ENCODE measurements at regions not wholly inside any gene's neighbourhood (a gene's known extent, or its start where the extent isn't known, plus 50 kb on each side); places are given as distances from the start of the nearest gene placed in this dataset.

- H3K9me3 ChIP-seq, result no peaks in the 10 kb centered on the region
- no peak overlapping the region for H3K4me3 ChIP-seq
- H3K36me3 ChIP-seq, result no peaks in the 10 kb centered on the region
- H3K27ac ChIP-seq, result no peak overlapping the region
- TF ChIP-seq, protein P1, sequence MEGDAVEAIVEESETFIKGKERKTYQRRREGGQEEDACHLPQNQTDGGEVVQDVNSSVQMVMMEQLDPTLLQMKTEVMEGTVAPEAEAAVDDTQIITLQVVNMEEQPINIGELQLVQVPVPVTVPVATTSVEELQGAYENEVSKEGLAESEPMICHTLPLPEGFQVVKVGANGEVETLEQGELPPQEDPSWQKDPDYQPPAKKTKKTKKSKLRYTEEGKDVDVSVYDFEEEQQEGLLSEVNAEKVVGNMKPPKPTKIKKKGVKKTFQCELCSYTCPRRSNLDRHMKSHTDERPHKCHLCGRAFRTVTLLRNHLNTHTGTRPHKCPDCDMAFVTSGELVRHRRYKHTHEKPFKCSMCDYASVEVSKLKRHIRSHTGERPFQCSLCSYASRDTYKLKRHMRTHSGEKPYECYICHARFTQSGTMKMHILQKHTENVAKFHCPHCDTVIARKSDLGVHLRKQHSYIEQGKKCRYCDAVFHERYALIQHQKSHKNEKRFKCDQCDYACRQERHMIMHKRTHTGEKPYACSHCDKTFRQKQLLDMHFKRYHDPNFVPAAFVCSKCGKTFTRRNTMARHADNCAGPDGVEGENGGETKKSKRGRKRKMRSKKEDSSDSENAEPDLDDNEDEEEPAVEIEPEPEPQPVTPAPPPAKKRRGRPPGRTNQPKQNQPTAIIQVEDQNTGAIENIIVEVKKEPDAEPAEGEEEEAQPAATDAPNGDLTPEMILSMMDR (IDR thresholded peaks at IDR 0.05), result no peak
- no peaks in the 10 kb centered on the region for H3K4me1 ChIP-seq
- DNase-seq, result no peak
- no peaks in the 10 kb centered on the region for H3K27me3 ChIP-seq
These were observed 79.3 kb downstream of the PCTP start for GRCh38 chr17:55829995-55830612.

- Histone ChIP-seq H3K27me3 (no peaks in the 10 kb centered on the region), H3K27ac (no peak overlapping the region), H3K9me3 (no peaks in the 10 kb centered on the region), H3K4me3 (no peak overlapping the region), H3K4me1 (no peaks in the 10 kb centered on the region), H3K36me3 (no peaks in the 10 kb centered on the region)
- TF ChIP-seq, protein P1 (IDR thresholded peaks at IDR 0.05), result no peak
- TF ChIP-seq POLR2A (IDR thresholded peaks at IDR 0.05), result no peak
- DNase-seq, result no peak
These were observed 80.0 kb downstream of the PCTP start for GRCh38 chr17:55830699-55831471.

DNA sequence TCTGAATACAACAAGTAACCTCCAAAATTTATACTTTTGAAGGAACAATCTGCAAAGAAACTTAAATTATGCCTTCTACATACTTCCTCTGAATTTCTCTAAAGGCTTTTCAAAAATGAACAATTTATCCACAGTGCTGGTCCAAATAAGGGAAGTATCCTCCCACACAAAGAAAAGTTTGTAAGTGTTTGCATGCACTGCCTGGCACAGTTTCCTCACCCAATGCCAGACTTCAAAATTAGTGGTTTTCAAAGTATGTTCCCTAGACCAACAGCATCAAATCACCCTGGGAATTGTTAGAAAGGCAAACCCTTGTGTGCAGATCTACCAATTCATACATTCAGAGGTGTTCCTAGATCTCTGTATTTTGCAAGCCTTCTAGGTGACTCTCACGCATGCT is 82.5 kb downstream of the PCTP start:
- TF ChIP-seq, protein P1 (IDR thresholded peaks at IDR 0.05), result no peak
- no peak for TF ChIP-seq POLR2A (IDR thresholded peaks at IDR 0.05)
- Histone ChIP-seq H3K4me1 (no peaks in the 10 kb centered on the region), H3K9me3 (no peaks in the 10 kb centered on the region), H3K27me3 (no peaks in the 10 kb centered on the region), H3K36me3 (no peaks in the 10 kb centered on the region), H3K4me3 (no peak overlapping the region), H3K27ac (no peak overlapping the region)
- DNase-seq, result no peak

DNA sequence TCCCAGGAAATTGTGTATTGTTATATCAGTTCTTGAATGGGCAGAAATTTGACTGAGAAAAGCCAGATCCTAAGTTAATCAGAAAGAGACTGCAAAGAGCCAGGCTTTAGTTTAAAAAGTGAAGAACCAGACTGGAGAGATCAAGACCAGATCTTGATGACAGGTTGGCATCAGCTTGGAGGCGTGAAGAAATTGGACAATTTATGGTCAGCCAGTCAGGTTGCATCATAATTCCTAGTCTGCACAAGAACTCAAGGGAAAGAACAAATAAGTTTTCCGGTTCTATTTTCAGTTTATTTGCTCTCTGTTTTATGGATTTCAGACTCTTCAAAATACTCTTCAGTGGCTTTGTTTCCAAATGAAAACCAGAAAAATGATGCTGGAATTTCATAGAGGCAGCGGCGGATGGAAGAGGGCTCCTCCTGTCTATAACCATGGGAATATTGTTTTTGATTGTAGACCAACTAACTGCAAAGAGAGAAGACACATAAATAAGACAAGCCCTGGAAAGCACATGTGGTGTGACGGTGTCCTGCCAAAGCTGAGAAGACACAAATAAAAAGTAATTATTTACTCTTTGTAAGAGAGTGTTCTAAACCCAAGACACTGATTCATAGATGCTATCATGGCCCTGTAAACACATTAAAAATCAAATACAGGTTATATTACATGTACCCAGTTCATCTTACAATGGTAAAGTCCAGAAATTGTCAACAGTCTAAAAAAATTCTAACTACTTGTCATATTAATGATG is 91.7 kb downstream of the PCTP start:
- no peak for TF ChIP-seq POLR2A (IDR thresholded peaks at IDR 0.05)
- TF ChIP-seq, protein P1 (IDR thresholded peaks at IDR 0.05), result no peak
- no peaks in the 10 kb centered on the region for H3K4me1 ChIP-seq
- H3K27me3 ChIP-seq, result no peaks in the 10 kb centered on the region
- no peaks in the 10 kb centered on the region for H3K36me3 ChIP-seq
- no peak overlapping the region for H3K27ac ChIP-seq
- H3K9me3 ChIP-seq, result no peaks in the 10 kb centered on the region
- DNase-seq, result no peak
- H3K4me3 ChIP-seq, result no peak overlapping the region

- Histone ChIP-seq H3K4me1 (no peaks in the 10 kb centered on the region), H3K27me3 (no peaks in the 10 kb centered on the region), H3K36me3 (no peaks in the 10 kb centered on the region), H3K4me3 (no peak overlapping the region), H3K27ac (no peak overlapping the region), H3K9me3 (no peaks in the 10 kb centered on the region)
- DNase-seq, result no peak
- TF ChIP-seq, protein P1 (IDR thresholded peaks at IDR 0.05), result no peak
- TF ChIP-seq POLR2A (IDR thresholded peaks at IDR 0.05), result no peak
These were observed 92.9 kb downstream of the PCTP start for GRCh38 chr17:55843785-55844184.

Data from Peyer's patch (tissue), 4 donors.